ENCODE measurements at regions not wholly inside any gene's neighbourhood (a gene's known extent, or its start where the extent isn't known, plus 50 kb on each side); places are given as distances from the start of the nearest gene placed in this dataset.

- Histone ChIP-seq H3K36me3 (ENCODE audit: control insufficient read depth, insufficient read depth, low read length) (no peaks in the 10 kb centered on the region), H3K9ac (ENCODE audit: low read depth, low read length) (no peak overlapping the region), H2BK15ac (ENCODE audit: low read depth, low read length) (no peak overlapping the region), H4K91ac (ENCODE audit: insufficient read depth, low read depth, low read length) (no peak overlapping the region), H3K23ac (ENCODE audit: low read depth, low read length) (no peak overlapping the region), H4K20me1 (ENCODE audit: insufficient read depth, low read length) (no peaks in the 10 kb centered on the region), H2AK5ac (ENCODE audit: low read depth, low read length) (no peak overlapping the region), H3K27me3 (ENCODE audit: control insufficient read depth, insufficient read depth, low read length) (no peaks in the 10 kb centered on the region; the same call in 1 of the 2 replicates), H3K56ac (ENCODE audit: extremely low read depth, insufficient read depth, low read length) (no peak overlapping the region), H3K9me3 (ENCODE audit: control insufficient read depth, insufficient read depth, low read length) (no peaks in the 10 kb centered on the region), H2BK20ac (ENCODE audit: low read depth, low read length) (no peak overlapping the region), H4K5ac (ENCODE audit: low read depth, low read length) (no peak overlapping the region), H3K4me3 (ENCODE audit: insufficient read depth, low read depth, low read length) (no peak overlapping the region), H4K8ac (ENCODE audit: low read depth in 2 of 2, low read length in 2 of 2) (no peak overlapping the region), H3K14ac (replicated peaks; ENCODE audit: low read depth, low read length) (no peak overlapping the region), H2BK5ac (ENCODE audit: low read depth, low read length, poor library complexity, severe bottlenecking) (no peak overlapping the region), H3K4ac (ENCODE audit: low read depth, low read length) (no peak overlapping the region), H3K18ac (ENCODE audit: low read depth, low read length) (no peak overlapping the region), H3K79me1 (ENCODE audit: low read depth in 1 of 2, low read length in 2 of 2) (no peaks in the 10 kb centered on the region), H3K4me2 (ENCODE audit: low read depth, low read length) (no peak overlapping the region), H2AFZ (replicated peaks; ENCODE audit: low read length, poor library complexity) (no peak overlapping the region), H3K27ac (ENCODE audit: insufficient read depth, low read length) (no peak overlapping the region), H3K9me1 (ENCODE audit: insufficient read depth, low read length) (no peaks in the 10 kb centered on the region), H2BK120ac (ENCODE audit: low read depth, low read length) (no peak overlapping the region), H3K4me1 (ENCODE audit: control insufficient read depth, insufficient read depth, low read length) (no peaks in the 10 kb centered on the region; the same call in 1 of the 2 replicates), H2AK9ac (replicated peaks; ENCODE audit: low read depth, low read length, poor library complexity) (no peak overlapping the region)
- ATAC-seq (ENCODE audit: low read depth), result no peak
- ChIA-PET CTCF (no interaction called here), POLR2A (ENCODE audit: unreplicated experiment) (no interaction called here)
- intact Hi-C loops (cut with micrococcal nuclease) (no loop called here), dilution Hi-C loops (cut with HindIII; ENCODE audit: low sequenced_read_pairs, unreplicated experiment) (no loop called here), in situ Hi-C loops (cut with MboI; ENCODE audit: low sequenced_read_pairs) (no loop called here)
- BruUV-seq (replicated peaks), result no TSS peak
- no peak for DNase-seq
- WGBS, 2 experiments (ENCODE audit: extremely low coverage in 2 of 2, insufficient read length in 1 of 2), result 100% methylated on average over 1 of the region's 1 CpG; no CpG with 5 or more reads in 1 of the 2 experiments
- TF ChIP-seq NFE2L2 (IDR thresholded peaks at IDR 0.05; ENCODE audit: low read depth, low read length) (no peak), RCOR1 (IDR thresholded peaks at IDR 0.05; ENCODE audit: insufficient replicate concordance, low read length) (no peak), BHLHE40 (IDR thresholded peaks at IDR 0.05; ENCODE audit: low read depth, low read length) (no peak), SMC3 (IDR thresholded peaks at IDR 0.05; ENCODE audit: low read depth, low read length) (no peak), ELK1 (IDR thresholded peaks at IDR 0.05; ENCODE audit: borderline replicate concordance, low read depth, low read length) (no peak), MAFK (IDR thresholded peaks at IDR 0.05; ENCODE audit: low read depth, low read length) (no peak), CEBPB (IDR thresholded peaks at IDR 0.05; ENCODE audit: low read depth, low read length) (no peak), MXI1 (IDR thresholded peaks at IDR 0.05; ENCODE audit: borderline replicate concordance, low read depth, low read length) (no peak)
Measured at GRCh38 chr6:126477678-126478077, 137.8 kb downstream of the CENPW start.
